Keratinocyte (primary cell): ENCODE measurements at regions not wholly inside any gene's neighbourhood (a gene's known extent, or its start where the extent isn't known, plus 50 kb on each side); places are given as distances from the start of the nearest gene placed in this dataset.

Source experiments
- DNase-seq: peaks from one replicate; pipeline ENCODE4 v3.0.0-alpha.2; 2011; ENCODE audit warnings: low read depth, missing footprints, low spot score
- FAIRE-seq: peaks from 2 replicates; lab custom pipeline; 2011; peaks lifted over from hg19 to GRCh38; lab: Jason Lieb, UNC
- H2AFZ ChIP-seq: 2 replicates; pipeline ENCODE4 v1.6.0; 2012; ENCODE audit warnings: low read length, control low read depth, inconsistent platforms; ENCODE audit not compliant: control insufficient read depth
- H3K27ac ChIP-seq: 2 replicates; pipeline ENCODE4 v1.5.1; 2011; ENCODE audit warnings: low read length; ENCODE audit not compliant: control insufficient read depth, insufficient read depth
- H3K27me3 ChIP-seq: 3 replicates; pipeline ENCODE4 v1.6.0; 2011; ENCODE audit warnings: low read length; ENCODE audit not compliant: control insufficient read depth, insufficient read depth; ENCODE audit errors: extremely low read depth
- H3K36me3 ChIP-seq, 2 experiments: 2 replicates in 1 of 2; 3 replicates in 1 of 2; pipeline ENCODE4 v1.5.1; 2011; ENCODE audit warnings: low read length in 2 of 2, mild to moderate bottlenecking in 1 of 2; ENCODE audit not compliant: control insufficient read depth in 2 of 2, insufficient read depth in 2 of 2; ENCODE audit errors: extremely low read depth in 1 of 2
- H3K4me1 ChIP-seq: 3 replicates; pipeline ENCODE4 v1.5.1; 2011; ENCODE audit warnings: low read length; ENCODE audit not compliant: control insufficient read depth, insufficient read depth; ENCODE audit errors: extremely low read depth
- H3K4me2 ChIP-seq: 3 replicates; pipeline ENCODE4 v1.6.0; 2011; ENCODE audit warnings: low read depth, low read length; ENCODE audit not compliant: control insufficient read depth, insufficient read depth; ENCODE audit errors: extremely low read depth
- H3K4me3 ChIP-seq, 3 experiments: fragments of 200-600 bp in 1 of 3; sonication (generic) in 1 of 3; 2 replicates in 2 of 3; 3 replicates in 1 of 3; pipeline ENCODE4 v1.5.1; 2011 to 2016; ENCODE audit warnings: low read length in 3 of 3, mild to moderate bottlenecking in 3 of 3, control low read depth in 2 of 3, inconsistent platforms in 1 of 3, low read depth in 1 of 3, mixed read lengths in 1 of 3, mixed run types in 1 of 3, moderate library complexity in 1 of 3; ENCODE audit not compliant: control insufficient read depth in 2 of 3, insufficient read depth in 2 of 3; ENCODE audit errors: extremely low read depth in 1 of 3
- H3K79me2 ChIP-seq: 2 replicates; pipeline ENCODE4 v1.6.0; 2012; ENCODE audit warnings: low read length; ENCODE audit not compliant: control insufficient read depth, insufficient read depth
- H3K9ac ChIP-seq: 3 replicates; pipeline ENCODE4 v1.6.0; 2011; ENCODE audit warnings: low read length; ENCODE audit not compliant: control insufficient read depth, insufficient read depth; ENCODE audit errors: extremely low read depth
- H3K9me1 ChIP-seq: 3 replicates; pipeline ENCODE4 v1.6.0; 2011; ENCODE audit warnings: low read length; ENCODE audit not compliant: control insufficient read depth, insufficient read depth; ENCODE audit errors: extremely low read depth
- H3K9me3 ChIP-seq: 2 replicates; pipeline ENCODE4 v1.5.1; 2012; ENCODE audit warnings: low read depth, low read length; ENCODE audit not compliant: control insufficient read depth
- H4K20me1 ChIP-seq: 3 replicates; pipeline ENCODE4 v1.6.0; 2011; ENCODE audit warnings: low read length; ENCODE audit not compliant: control insufficient read depth, insufficient read depth; ENCODE audit errors: extremely low read depth
- CTCF ChIP-seq, 3 experiments: IDR thresholded peaks in 1 of 3; conservative IDR thresholded peaks in 1 of 3; optimal IDR thresholded peaks in 1 of 3; 2 replicates in 2 of 3; 3 replicates in 1 of 3; pipeline versions ENCODE3 to v1.5.1; 2011; ENCODE audit warnings: low read length in 3 of 3, mild to moderate bottlenecking in 3 of 3, moderate library complexity in 2 of 3, control low read depth in 1 of 3, inconsistent platforms in 1 of 3; ENCODE audit not compliant: insufficient read depth in 2 of 3; ENCODE audit errors: extremely low read depth in 1 of 3
- EZH2 ChIP-seq: IDR thresholded peaks from one replicate; pipeline ENCODE4 v1.6.1; 2012; ENCODE audit warnings: inconsistent platforms, mild to moderate bottlenecking, low read length, moderate library complexity
- dilution Hi-C: fragments of 300-500 bp; cut with MboI; formaldehyde crosslinking; loops from one replicate; pipeline ENCODE4 v1.7.0; 2020; ENCODE audit warnings: low sequenced_read_pairs; ENCODE audit not compliant: extremely low pct_ligation_motif_present

GRCh38 chr17:13160296-13160695, 142.5 kb upstream of the ELAC2 start:
- TF ChIP-seq EZH2 (no peak), CTCF (optimal IDR thresholded peaks at IDR 0.05 in 1 of 3, IDR thresholded peaks at IDR 0.05 in 1 of 3, conservative IDR thresholded peaks at IDR 0.05 in 1 of 3; ENCODE audit: extremely low read depth in 1 of 3, insufficient read depth in 2 of 3, low read length in 3 of 3) (no peak)
- DNase-seq: no peak
- dilution Hi-C loops: no loop called here
- no peak overlapping the region for H3K4me3 ChIP-seq
- H2AFZ ChIP-seq: no peak overlapping the region
- no peaks in the 10 kb centered on the region for H3K27me3 ChIP-seq
- no peaks in the 10 kb centered on the region for H3K9me3 ChIP-seq
- H3K36me3 ChIP-seq: no peaks in the 10 kb centered on the region
- H3K4me1 ChIP-seq: no peaks in the 10 kb centered on the region
- no peak for FAIRE-seq
- H3K79me2 ChIP-seq: no peaks in the 10 kb centered on the region
- H3K9me1 ChIP-seq: no peaks in the 10 kb centered on the region
- H3K4me2 ChIP-seq: no peak overlapping the region
- no peaks in the 10 kb centered on the region for H4K20me1 ChIP-seq
- H3K27ac ChIP-seq: no peak overlapping the region
- no peak overlapping the region for H3K9ac ChIP-seq

- no peak overlapping the region for H3K9ac ChIP-seq
- no peak overlapping the region for H3K4me3 ChIP-seq
- no peaks in the 10 kb centered on the region for H3K79me2 ChIP-seq
- no peaks in the 10 kb centered on the region for H3K9me1 ChIP-seq
- H3K4me2 ChIP-seq: no peak overlapping the region
- DNase-seq (no peak), FAIRE-seq (no peak)
- dilution Hi-C loops: no loop called here
- H3K27me3 ChIP-seq: no peaks in the 10 kb centered on the region
- no peak overlapping the region for H2AFZ ChIP-seq
- H3K27ac ChIP-seq: no peak overlapping the region
- TF ChIP-seq EZH2 (no peak), CTCF (optimal IDR thresholded peaks at IDR 0.05 in 1 of 3, IDR thresholded peaks at IDR 0.05 in 1 of 3, conservative IDR thresholded peaks at IDR 0.05 in 1 of 3; ENCODE audit: extremely low read depth in 1 of 3, insufficient read depth in 2 of 3, low read length in 3 of 3) (no peak)
- H3K4me1 ChIP-seq: no peaks in the 10 kb centered on the region
- no peaks in the 10 kb centered on the region for H3K9me3 ChIP-seq
- H4K20me1 ChIP-seq: no peaks in the 10 kb centered on the region
- H3K36me3 ChIP-seq: no peaks in the 10 kb centered on the region
These were observed 140.8 kb upstream of the ELAC2 start for GRCh38 chr17:13158494-13159240.
